ENCODE measurements at regions not wholly inside any gene's neighbourhood (a gene's known extent, or its start where the extent isn't known, plus 50 kb on each side); places are given as distances from the start of the nearest gene placed in this dataset.
"Not testable (repeated sequence)": the region's sequence is repeated elsewhere in the genome, so short reads cannot be mapped to it uniquely, and the experiment has no call there.

- no peak for DNase-seq
Observed at GRCh38 chr22:33221568-33221967, 163.4 kb upstream of the SYN3 start.

- DNase-seq = no peak
Observed at GRCh38 chr22:33220476-33221080, 162.4 kb upstream of the SYN3 start.

GRCh38 chr22:33219648-33220384 lies 161.6 kb upstream of the SYN3 start:
- no peak for DNase-seq

- no peak for DNase-seq
Observed at GRCh38 chr22:33213383-33214075, 155.3 kb upstream of the SYN3 start.

- peak; percentile 21 for DNase-seq
Observed at GRCh38 chr22:33209930-33210784, 152.0 kb upstream of the SYN3 start.

GRCh38 chr22:33204408-33204807 lies 146.2 kb upstream of the SYN3 start:
- no peak for DNase-seq

GRCh38 chr22:33202455-33202854 lies 144.3 kb upstream of the SYN3 start:
- DNase-seq = no peak

- DNase-seq = no peak
Observed at GRCh38 chr22:33194529-33195077, 136.4 kb upstream of the SYN3 start.

GRCh38 chr22:33192156-33192555 lies 134.0 kb upstream of the SYN3 start:
- DNase-seq = no peak

- DNase-seq = no peak
Observed at GRCh38 chr22:33188326-33188725, 130.1 kb upstream of the SYN3 start.

GRCh38 chr22:33186816-33187215 lies 128.6 kb upstream of the SYN3 start:
- DNase-seq = no peak

- DNase-seq = no peak
Observed at GRCh38 chr22:33180356-33180755, 122.2 kb upstream of the SYN3 start.

GRCh38 chr22:33167998-33168790 lies 110.0 kb upstream of the SYN3 start:
- no peak for DNase-seq

GRCh38 chr22:33166206-33166605 lies 108.0 kb upstream of the SYN3 start:
- no peak for DNase-seq

- no peak for DNase-seq
Observed at GRCh38 chr22:33163815-33164214, 105.6 kb upstream of the SYN3 start.

GRCh38 chr22:33162196-33162595 lies 104.0 kb upstream of the SYN3 start:
- no peak for DNase-seq

- DNase-seq = no peak
Observed at GRCh38 chr22:33160525-33160924, 102.3 kb upstream of the SYN3 start.

- not testable (repeated sequence) for DNase-seq
Observed at GRCh38 chr22:33154967-33155366, 96.8 kb upstream of the SYN3 start.

- no peak for DNase-seq
Observed at GRCh38 chr22:33149611-33150010, 91.4 kb upstream of the SYN3 start.

- no peak for DNase-seq
Observed at GRCh38 chr22:33144721-33145120, 86.5 kb upstream of the SYN3 start.

- DNase-seq = no peak
Observed at GRCh38 chr22:33142282-33143055, 84.3 kb upstream of the SYN3 start.
